Right cardiac atrium (tissue), 5 donors: ENCODE measurements at regions not wholly inside any gene's neighbourhood (a gene's known extent, or its start where the extent isn't known, plus 50 kb on each side); places are given as distances from the start of the nearest gene placed in this dataset.
A peak's percentile ranks its signal among the peaks of the same experiment; 100 is the strongest.

Experiments used
- ATAC-seq, 2 donors: fragments of 200-7000 bp; cut with Tn5 transposase; one replicate each; pipeline versions ENCODE4 v1.8.0 to v1.9.1; 2020; ENCODE audit warnings: moderate library complexity in 2 of 2, mild to moderate bottlenecking in 1 of 2
- DNase-seq, 3 donors: peaks; one replicate each; pipeline ENCODE4 v3.0.0-alpha.2; 2020
- H3K27ac ChIP-seq: one replicate; pipeline ENCODE4 v1.5.1; 2013; ENCODE audit warnings: mild to moderate bottlenecking, low read length, control low read depth, moderate library complexity
- H3K27me3 ChIP-seq: one replicate; pipeline ENCODE4 v1.6.1; 2013; ENCODE audit not compliant: control insufficient read depth, insufficient read depth
- H3K4me1 ChIP-seq: one replicate; pipeline ENCODE4 v1.6.1; 2013; ENCODE audit warnings: low read length; ENCODE audit not compliant: control insufficient read depth, insufficient read depth
- H3K4me3 ChIP-seq: one replicate; pipeline ENCODE4 v1.5.1; 2013; ENCODE audit warnings: low read length, control low read depth
- H3K9me3 ChIP-seq: one replicate; pipeline ENCODE4 v1.6.1; 2013; ENCODE audit warnings: low read length; ENCODE audit not compliant: control insufficient read depth
- WGBS: extraction: QIAGEN DNeasy Blood & Tissue Kit; methylation state at CpG from one replicate; pipeline ENCODE4 v1.1.7; 2013; 5-methylcytosine and 5-hydroxymethylcytosine counted together
- intact Hi-C, 4 donors: fragments of 100-400 bp; cut with DNase I; formaldehyde crosslinking; loops; one replicate each; pipeline versions ENCODE4 v1.11.0 to v1.14.0; 2022 to 2023
- donor health status: healthy with polysubstance abuse.
- donor health status: DM: no; HTN: yes; CAD: no.
- donor health status: DM: no; HTN: no; CAD: no.
- donor health status: DM: no; HTN: yes; CAD: no; lungs with severe emphysema.
- donor health status: DM: yes; HTN: yes; CAD: no.

DNA sequence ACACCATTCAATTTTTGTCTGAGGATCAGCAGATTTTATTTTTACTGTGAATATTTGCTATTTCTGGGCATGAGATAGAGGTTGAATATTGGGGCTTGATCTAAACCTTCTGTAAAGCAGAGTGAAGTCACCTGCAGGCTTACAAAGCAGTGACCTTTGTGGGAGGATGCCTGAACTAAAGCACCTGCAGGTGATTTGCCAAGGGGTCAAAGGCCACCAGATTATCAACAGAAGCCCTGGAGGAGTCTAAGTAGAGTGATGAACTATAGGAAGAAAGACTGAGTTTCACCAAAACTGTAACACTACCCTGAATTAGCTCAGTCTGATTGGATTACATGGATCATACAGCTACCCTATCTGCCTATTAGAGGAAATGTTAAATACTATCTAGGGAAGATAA, 144.3 kb upstream of the PRLR start:
- H3K9me3 ChIP-seq: no peaks in the 10 kb centered on the region
- no peak for ATAC-seq
- intact Hi-C loops: no loop called here
- H3K4me1 ChIP-seq: no peaks in the 10 kb centered on the region
- DNase-seq: no peak
- no peak overlapping the region for H3K27ac ChIP-seq
- no peak overlapping the region for H3K4me3 ChIP-seq
- H3K27me3 ChIP-seq: no peaks in the 10 kb centered on the region

DNA sequence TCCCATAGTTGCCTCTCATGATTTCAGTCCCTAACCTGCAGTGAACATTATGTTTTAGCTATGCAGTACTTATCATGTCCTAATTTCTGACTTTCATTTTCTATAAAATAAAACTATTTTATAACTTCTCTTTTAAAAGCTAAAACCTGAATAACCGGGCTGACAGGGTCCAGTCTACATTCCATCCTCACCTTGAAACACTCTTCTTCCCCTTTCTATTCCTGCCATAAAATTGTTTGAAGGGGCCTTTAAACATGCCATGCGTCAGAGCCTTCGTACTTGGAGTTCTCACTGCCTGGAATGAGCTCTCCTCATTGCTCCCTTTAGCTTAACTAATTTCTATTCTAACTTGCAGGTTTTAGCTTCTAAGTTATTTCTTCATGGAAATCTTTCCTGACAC, 143.0 kb upstream of the PRLR start:
- 93% methylated on average over 3 of the region's 3 CpGs for WGBS
- Histone ChIP-seq H3K4me3 (no peak overlapping the region), H3K27me3 (no peaks in the 10 kb centered on the region), H3K9me3 (no peaks in the 10 kb centered on the region), H3K4me1 (no peaks in the 10 kb centered on the region), H3K27ac (no peak overlapping the region)
- ATAC-seq (no peak), DNase-seq (no peak)
- intact Hi-C loops: no loop called here

DNA sequence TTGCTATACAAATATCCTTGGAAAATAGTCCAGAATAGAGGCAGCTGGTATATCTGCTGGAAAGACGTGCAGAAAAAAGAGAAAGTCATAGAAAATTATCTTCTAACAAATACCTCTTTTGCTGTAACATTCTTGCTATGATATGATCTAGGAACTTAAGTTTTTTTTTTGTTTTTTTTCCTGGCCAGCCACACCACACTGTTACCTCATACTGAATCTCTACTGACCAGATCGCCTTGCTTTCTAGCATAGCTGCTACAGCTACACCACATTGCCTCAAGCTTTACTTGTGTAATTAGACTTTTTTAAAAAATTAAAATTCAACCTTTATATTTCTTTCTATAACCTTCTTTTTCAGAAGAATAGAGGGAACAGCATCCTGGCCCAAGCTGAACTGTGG, 142.2 kb upstream of the PRLR start:
- no peaks in the 10 kb centered on the region for H3K4me1 ChIP-seq
- H3K27ac ChIP-seq: no peak overlapping the region
- intact Hi-C loops: no loop called here
- ATAC-seq: peak in 1 of 2 donors; percentile 79
- no peaks in the 10 kb centered on the region for H3K27me3 ChIP-seq
- H3K9me3 ChIP-seq: no peaks in the 10 kb centered on the region
- 58% methylated on average over 2 of the region's 2 CpGs for WGBS
- H3K4me3 ChIP-seq: no peak overlapping the region
- DNase-seq: no peak

DNA sequence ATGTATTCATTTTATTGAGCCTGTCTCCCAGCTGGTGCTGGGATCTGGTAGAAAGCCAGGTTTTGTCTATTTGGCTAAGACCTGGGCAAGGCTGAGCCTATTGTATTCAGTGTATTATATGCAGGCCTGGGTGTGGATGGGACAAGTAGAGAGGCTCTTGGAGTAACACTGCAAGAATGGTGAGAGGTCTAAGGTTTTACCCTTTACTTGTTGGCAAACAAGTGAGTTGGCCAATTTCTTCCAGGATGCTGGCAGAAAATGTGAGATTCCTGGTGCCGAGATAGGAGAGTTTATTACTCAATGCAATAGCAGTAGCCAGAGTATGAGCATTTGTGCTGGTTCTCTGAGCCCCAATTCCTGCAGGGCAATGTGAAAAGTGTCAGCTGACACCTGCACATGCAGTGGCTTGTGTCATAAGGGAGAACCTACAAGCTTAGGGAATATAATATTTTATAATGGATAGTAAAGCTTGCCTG, 141.7 kb upstream of the PRLR start:
- peak; percentile 85 to 92 for ATAC-seq
- intact Hi-C loops: no loop called here
- DNase-seq: peak in 1 of 3 donors; percentile 42
- H3K9me3 ChIP-seq: no peaks in the 10 kb centered on the region
- H3K27ac ChIP-seq: no peak overlapping the region
- no peaks in the 10 kb centered on the region for H3K27me3 ChIP-seq
- 34% methylated on average over 1 of the region's 1 CpG for WGBS
- H3K4me3 ChIP-seq: no peak overlapping the region
- no peaks in the 10 kb centered on the region for H3K4me1 ChIP-seq

DNA sequence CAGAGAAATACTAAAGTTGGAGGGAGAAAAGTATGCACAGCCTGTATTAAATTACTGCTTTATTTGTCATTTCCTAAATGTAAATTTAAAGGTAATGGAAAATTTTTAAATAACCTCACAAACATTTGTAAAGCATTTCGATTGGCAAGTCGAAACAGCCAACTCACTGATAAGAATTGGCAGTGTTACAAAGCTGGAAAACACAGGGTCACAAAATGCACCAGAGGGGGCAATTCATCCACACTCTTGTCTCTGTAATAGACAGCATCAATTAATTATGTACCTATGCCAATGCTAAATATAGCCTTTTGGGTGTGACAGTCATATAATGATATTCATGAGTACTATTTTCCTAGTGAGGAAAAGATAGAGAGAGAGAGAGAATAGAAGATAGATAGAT, 140.6 kb upstream of the PRLR start:
- H3K27me3 ChIP-seq: no peaks in the 10 kb centered on the region
- WGBS: 17% methylated on average over 2 of the region's 2 CpGs
- ATAC-seq (no peak), DNase-seq (no peak)
- no peaks in the 10 kb centered on the region for H3K4me1 ChIP-seq
- H3K9me3 ChIP-seq: no peaks in the 10 kb centered on the region
- H3K4me3 ChIP-seq: no peak overlapping the region
- intact Hi-C loops: no loop called here
- no peak overlapping the region for H3K27ac ChIP-seq

DNA sequence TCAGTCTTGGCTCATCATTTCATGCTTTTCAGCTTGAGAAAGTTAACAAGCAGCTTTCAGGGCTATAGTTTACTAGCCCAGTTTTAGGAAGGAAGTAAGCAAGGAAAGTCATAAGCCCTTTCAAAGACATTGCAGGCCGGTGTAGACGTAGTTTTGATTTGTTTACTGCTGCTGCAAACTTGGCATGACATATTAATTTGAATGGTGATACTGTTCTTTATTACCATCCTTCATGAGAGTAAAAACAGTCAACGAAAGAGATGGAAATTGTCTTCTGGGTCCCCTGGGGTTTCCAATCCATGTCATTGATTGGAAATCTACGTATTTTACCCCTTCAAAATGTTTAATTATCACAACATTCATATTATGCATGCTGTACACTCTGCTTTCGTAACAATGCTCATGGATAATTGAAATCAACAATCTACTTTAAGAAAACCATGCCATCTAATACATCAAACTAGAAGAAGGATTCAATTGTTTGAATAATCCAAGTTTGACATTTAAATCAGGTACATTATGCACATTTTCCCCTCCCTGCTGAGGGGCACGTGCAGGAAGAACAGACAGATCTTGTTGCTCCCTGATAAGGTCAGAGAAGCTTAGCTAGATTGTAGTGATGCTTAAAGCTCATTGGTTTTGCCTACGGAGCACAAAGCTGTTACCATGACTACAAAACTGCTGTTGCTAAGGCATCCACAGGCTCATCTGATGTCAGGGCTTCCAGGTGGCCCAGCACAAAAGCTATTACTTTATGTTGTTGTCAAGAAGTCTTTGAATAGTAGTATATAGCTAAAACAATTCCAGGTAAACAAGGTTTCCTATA, 139.9 kb upstream of the PRLR start:
- H3K27me3 ChIP-seq: no peaks in the 10 kb centered on the region
- WGBS: 64% methylated on average over 7 of the region's 7 CpGs
- intact Hi-C loops: no loop called here
- ATAC-seq (no peak), DNase-seq (no peak)
- no peak overlapping the region for H3K4me3 ChIP-seq
- no peaks in the 10 kb centered on the region for H3K9me3 ChIP-seq
- no peaks in the 10 kb centered on the region for H3K4me1 ChIP-seq
- no peak overlapping the region for H3K27ac ChIP-seq

DNA sequence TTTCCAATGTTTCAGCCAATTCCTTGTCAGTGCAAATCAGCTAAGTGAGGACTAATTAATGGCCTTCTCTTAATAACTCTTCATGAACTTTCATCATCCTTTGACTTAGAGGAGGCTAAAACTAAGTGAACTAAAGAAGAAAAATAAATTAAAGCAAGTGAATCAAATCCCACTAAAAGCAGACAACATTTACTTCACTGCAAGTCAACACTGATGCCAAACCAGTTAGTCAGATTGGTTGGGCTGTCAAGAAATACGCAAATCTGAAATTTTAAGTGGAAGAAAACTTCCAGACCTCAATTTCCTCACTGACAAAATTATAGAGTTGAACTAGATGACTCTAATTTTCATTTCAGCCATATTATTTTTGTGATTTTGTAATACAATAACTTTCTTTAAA, 137.2 kb upstream of the PRLR start:
- WGBS: 71% methylated on average over 1 of the region's 1 CpG
- H3K9me3 ChIP-seq: no peaks in the 10 kb centered on the region
- no peak overlapping the region for H3K4me3 ChIP-seq
- no peaks in the 10 kb centered on the region for H3K4me1 ChIP-seq
- ATAC-seq: no peak
- no peaks in the 10 kb centered on the region for H3K27me3 ChIP-seq
- intact Hi-C loops: no loop called here
- no peak overlapping the region for H3K27ac ChIP-seq
- DNase-seq: no peak

DNA sequence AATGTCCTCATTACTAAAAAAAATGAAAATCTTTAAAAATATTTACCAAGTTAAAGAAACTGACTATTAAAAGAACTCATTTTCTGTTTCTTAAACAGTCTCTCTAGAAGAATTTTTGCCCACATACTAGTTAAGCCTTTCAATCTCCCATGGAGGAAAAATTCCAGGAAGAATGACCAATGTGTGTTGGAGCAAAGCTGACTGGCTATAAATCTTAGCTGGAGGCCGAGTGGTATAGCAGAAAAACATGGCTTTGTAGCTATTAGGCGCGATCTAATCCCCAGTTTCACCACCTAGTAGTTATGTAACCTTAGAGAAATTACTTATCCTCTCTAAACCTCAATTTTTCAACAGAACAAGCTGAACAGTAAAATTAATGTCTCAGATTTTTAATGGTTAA, 135.5 kb upstream of the PRLR start:
- Histone ChIP-seq H3K9me3 (no peaks in the 10 kb centered on the region), H3K27me3 (no peaks in the 10 kb centered on the region), H3K27ac (no peak overlapping the region), H3K4me1 (no peaks in the 10 kb centered on the region), H3K4me3 (no peak overlapping the region)
- WGBS: 87% methylated on average over 3 of the region's 3 CpGs
- no peak for DNase-seq
- intact Hi-C loops: no loop called here
- no peak for ATAC-seq

DNA sequence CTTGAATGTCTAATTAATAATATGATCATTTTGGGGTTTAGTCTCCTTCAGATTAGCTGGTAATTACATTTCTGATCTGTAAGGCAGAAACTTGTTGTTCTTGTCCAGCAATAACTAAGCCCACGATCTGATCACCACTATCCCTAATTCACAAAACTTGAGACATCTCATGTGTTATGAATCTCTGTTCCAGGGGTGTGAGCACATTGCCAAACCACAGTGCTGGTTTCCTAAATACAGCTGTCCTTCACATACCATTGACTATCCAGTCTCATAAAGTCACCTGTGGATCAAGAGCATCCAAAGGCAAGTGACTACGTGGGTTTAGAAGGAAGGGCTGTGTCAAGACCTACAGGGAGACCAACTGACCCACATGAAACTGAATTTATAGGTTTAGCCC, 134.1 kb upstream of the PRLR start:
- 73% methylated on average over 2 of the region's 2 CpGs for WGBS

DNA sequence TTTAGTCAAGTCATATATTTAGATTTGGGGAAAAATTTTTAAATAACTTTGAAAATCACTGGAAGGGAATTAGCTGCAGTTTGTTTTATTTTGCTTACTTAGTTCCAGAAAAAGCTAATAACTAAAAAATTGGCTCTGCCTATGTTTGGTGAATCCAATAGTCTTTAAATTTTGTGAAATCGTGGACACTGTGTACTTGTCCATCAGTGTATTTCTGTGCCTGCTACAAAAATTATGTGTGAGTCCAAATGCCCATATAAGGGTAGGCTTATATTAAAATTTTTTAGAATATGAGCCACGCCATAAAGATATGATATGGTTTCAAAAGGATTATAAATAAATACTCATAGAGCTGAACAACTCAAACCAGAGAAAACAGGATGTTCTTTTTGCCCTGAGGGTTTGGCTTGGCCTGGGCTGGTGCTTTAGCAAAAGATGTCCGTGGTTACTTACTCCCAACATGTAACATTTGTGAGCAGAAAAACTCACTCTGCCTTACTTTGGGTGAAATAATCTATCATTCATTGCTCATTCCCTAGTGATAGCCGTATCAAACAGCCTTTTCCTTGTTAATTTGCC, 133.2 kb upstream of the PRLR start:
- H3K4me3 ChIP-seq: no peak overlapping the region
- peak in 1 of 2 donors; percentile 57 for ATAC-seq
- DNase-seq: no peak
- no peaks in the 10 kb centered on the region for H3K4me1 ChIP-seq
- WGBS: 53% methylated on average over 4 of the region's 4 CpGs
- no peaks in the 10 kb centered on the region for H3K9me3 ChIP-seq
- H3K27me3 ChIP-seq: no peaks in the 10 kb centered on the region
- intact Hi-C loops: no loop called here
- H3K27ac ChIP-seq: no peak overlapping the region

More for the DNA sequence above, 134.1 kb upstream of the PRLR start:
- DNase-seq: no peak
- Histone ChIP-seq H3K27me3 (no peaks in the 10 kb centered on the region), H3K4me1 (no peaks in the 10 kb centered on the region), H3K9me3 (no peaks in the 10 kb centered on the region), H3K4me3 (no peak overlapping the region), H3K27ac (no peak overlapping the region)
- intact Hi-C loops: no loop called here
- no peak for ATAC-seq

DNA sequence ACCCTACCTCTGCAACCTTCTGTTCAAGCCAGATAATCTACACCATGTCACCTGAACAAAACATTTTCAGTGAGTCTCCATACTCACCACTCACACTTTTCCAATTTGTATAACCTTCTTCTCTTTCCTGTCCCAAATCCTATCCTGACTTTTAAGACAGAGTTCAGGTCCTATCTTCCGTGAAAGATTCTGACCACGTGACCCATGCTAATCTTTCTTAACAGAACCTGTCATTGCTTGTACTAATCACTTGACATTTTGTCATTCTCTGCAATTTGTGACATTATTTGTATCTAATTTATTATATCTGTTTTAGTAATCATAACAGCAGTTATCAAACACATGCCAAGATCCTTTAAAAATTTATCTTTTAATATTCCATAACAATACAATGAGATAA, 132.5 kb upstream of the PRLR start:
- Histone ChIP-seq H3K9me3 (no peaks in the 10 kb centered on the region), H3K4me1 (no peaks in the 10 kb centered on the region), H3K4me3 (no peak overlapping the region), H3K27me3 (no peaks in the 10 kb centered on the region), H3K27ac (no peak overlapping the region)
- 56% methylated on average over 2 of the region's 2 CpGs for WGBS
- ATAC-seq (no peak), DNase-seq (no peak)
- intact Hi-C loops: no loop called here
